ENCODE measurements at regions not wholly inside any gene's neighbourhood (a gene's known extent, or its start where the extent isn't known, plus 50 kb on each side); places are given as distances from the start of the nearest gene placed in this dataset.

GRCh38 chr6:150681578-150682395 is 82.1 kb downstream of the PLEKHG1 start:
- Histone ChIP-seq H3K79me2 (ENCODE audit: insufficient read depth, low read length) (no peaks in the 10 kb centered on the region), H3K9me2 (replicated peaks; ENCODE audit: insufficient read depth, low read length) (no peaks in the 10 kb centered on the region), H3K4me2 (ENCODE audit: low read depth, low read length, poor library complexity, severe bottlenecking) (no peak overlapping the region), H3K36me3 (ENCODE audit: low read length) (no peaks in the 10 kb centered on the region; the same call in 1 of the 2 replicates), H3K9me3 (ENCODE audit: insufficient read depth, low read length) (no peaks in the 10 kb centered on the region), H2AFZ (ENCODE audit: low read depth, low read length, severe bottlenecking) (no peak overlapping the region), H3K27me3 (ENCODE audit: low read length) (no peaks in the 10 kb centered on the region), H4K20me1 (ENCODE audit: low read depth, low read length) (0 out of 2 replicates have a peak, but pooled peaks cover 3% of the 10 kb centered on the region), H3K9ac (ENCODE audit: low read length) (no peak overlapping the region), H3K4me3 (ENCODE audit: insufficient read depth, low read length, poor library complexity, severe bottlenecking) (no peak overlapping the region), H3K27ac (ENCODE audit: low read depth, low read length) (no peak overlapping the region), H3F3A (ENCODE audit: insufficient read depth) (no peaks in the 10 kb centered on the region)
- TF ChIP-seq CTCF (IDR thresholded peaks at IDR 0.05; ENCODE audit: insufficient read depth, low read length, poor library complexity, severe bottlenecking) (no peak), EZH2phosphoT487 (conservative IDR thresholded peaks at IDR 0.05; ENCODE audit: low read length) (no peak)

- no peak for TF ChIP-seq CTCF (IDR thresholded peaks at IDR 0.05; ENCODE audit: insufficient read depth, low read length, poor library complexity, severe bottlenecking)
- TF ChIP-seq EZH2phosphoT487 (conservative IDR thresholded peaks at IDR 0.05; ENCODE audit: low read length): no peak
These were observed 83.6 kb downstream of the PLEKHG1 start for GRCh38 chr6:150683320-150683719.

GRCh38 chr6:150684161-150684560 is 84.5 kb downstream of the PLEKHG1 start:
- H3K4me2 ChIP-seq (ENCODE audit: low read depth, low read length, poor library complexity, severe bottlenecking): no peak overlapping the region
- no peaks in the 10 kb centered on the region for H3K9me2 ChIP-seq (replicated peaks; ENCODE audit: insufficient read depth, low read length)
- TF ChIP-seq CTCF (IDR thresholded peaks at IDR 0.05; ENCODE audit: insufficient read depth, low read length, poor library complexity, severe bottlenecking) (no peak), EZH2phosphoT487 (conservative IDR thresholded peaks at IDR 0.05; ENCODE audit: low read length) (no peak)
- H4K20me1 ChIP-seq (ENCODE audit: low read depth, low read length): no peaks in the 10 kb centered on the region
- H3K4me3 ChIP-seq (ENCODE audit: insufficient read depth, low read length, poor library complexity, severe bottlenecking): no peak overlapping the region
- H3F3A ChIP-seq (ENCODE audit: insufficient read depth): peaks cover 3% of the 10 kb centered on the region; the same call in 1 of the 2 replicates
- no peak overlapping the region for H3K9ac ChIP-seq (ENCODE audit: low read length)
- no peaks in the 10 kb centered on the region for H3K27me3 ChIP-seq (ENCODE audit: low read length)
- no peak overlapping the region for H2AFZ ChIP-seq (ENCODE audit: low read depth, low read length, severe bottlenecking)
- no peaks in the 10 kb centered on the region for H3K79me2 ChIP-seq (ENCODE audit: insufficient read depth, low read length)
- H3K27ac ChIP-seq (ENCODE audit: low read depth, low read length): no peak overlapping the region
- H3K9me3 ChIP-seq (ENCODE audit: insufficient read depth, low read length): no peaks in the 10 kb centered on the region
- H3K36me3 ChIP-seq (ENCODE audit: low read length): no peaks in the 10 kb centered on the region

More at GRCh38 chr6:150683320-150683719, 83.6 kb downstream of the PLEKHG1 start:
- Histone ChIP-seq H3K4me3 (ENCODE audit: insufficient read depth, low read length, poor library complexity, severe bottlenecking) (no peak overlapping the region), H3K9me2 (replicated peaks; ENCODE audit: insufficient read depth, low read length) (no peaks in the 10 kb centered on the region), H3K4me2 (ENCODE audit: low read depth, low read length, poor library complexity, severe bottlenecking) (no peak overlapping the region), H4K20me1 (ENCODE audit: low read depth, low read length) (0 out of 2 replicates have a peak, but pooled peaks cover under 1% of the 10 kb centered on the region), H3K36me3 (ENCODE audit: low read length) (no peaks in the 10 kb centered on the region; the same call in 1 of the 2 replicates), H3F3A (ENCODE audit: insufficient read depth) (no peaks in the 10 kb centered on the region), H2AFZ (ENCODE audit: low read depth, low read length, severe bottlenecking) (no peak overlapping the region), H3K9me3 (ENCODE audit: insufficient read depth, low read length) (no peaks in the 10 kb centered on the region), H3K27ac (ENCODE audit: low read depth, low read length) (no peak overlapping the region), H3K79me2 (ENCODE audit: insufficient read depth, low read length) (no peaks in the 10 kb centered on the region), H3K27me3 (ENCODE audit: low read length) (no peaks in the 10 kb centered on the region), H3K9ac (ENCODE audit: low read length) (no peak overlapping the region)

Data from SU-DHL-6 (cell line).